H1 (cell line): ENCODE measurements at regions not wholly inside any gene's neighbourhood (a gene's known extent, or its start where the extent isn't known, plus 50 kb on each side); places are given as distances from the start of the nearest gene placed in this dataset.

Source experiments
- HDAC6 ChIP-seq: IDR thresholded peaks from one replicate; pipeline ENCODE4 v1.7.1; 2012; ENCODE audit warnings: low read depth, mild to moderate bottlenecking, inconsistent platforms, low read length, moderate library complexity
- JUN ChIP-seq: IDR thresholded peaks from 2 replicates; pipeline ENCODE4 v1.6.1; 2011; ENCODE audit warnings: low read depth, mild to moderate bottlenecking, improper control_type of control experiment, low read length
- KDM4A ChIP-seq: IDR thresholded peaks from one replicate; pipeline ENCODE4 v1.7.1; 2012; ENCODE audit warnings: low read depth, mild to moderate bottlenecking, moderate library complexity, low read length, inconsistent platforms; ENCODE audit not compliant: severe bottlenecking
- POLR2A ChIP-seq, 2 experiments: IDR thresholded peaks; 1 replicate in 1 of 2; 2 replicates in 1 of 2; pipeline ENCODE4 v1.6.1; 2011; ENCODE audit warnings: low read depth in 2 of 2, low read length in 2 of 2, mild to moderate bottlenecking in 2 of 2; ENCODE audit errors: control extremely low read depth in 1 of 2
- RBBP5 ChIP-seq: IDR thresholded peaks from 2 replicates; pipeline ENCODE4 v1.7.1; 2012; ENCODE audit warnings: low read depth, mild to moderate bottlenecking, inconsistent platforms, low read length, moderate library complexity, borderline replicate concordance
- SRF ChIP-seq: IDR thresholded peaks from 2 replicates; pipeline ENCODE4 v1.6.1; 2011; ENCODE audit warnings: mild to moderate bottlenecking, low read depth, low read length, moderate library complexity
- ZNF274 ChIP-seq: IDR thresholded peaks from 2 replicates; pipeline ENCODE4 v1.7.0; 2012; ENCODE audit warnings: low read length, borderline replicate concordance; ENCODE audit errors: extremely low read depth
- TF ChIP-seq, protein P1 (sequence below): fragments of 300-600 bp; sonication (generic); IDR thresholded peaks from 2 replicates; pipeline ENCODE4 v1.7.1; 2012; ENCODE audit warnings: low read length, moderate library complexity, mild to moderate bottlenecking, inconsistent platforms; ENCODE audit not compliant: insufficient replicate concordance
- TF ChIP-seq, protein P2 (sequence below), 3 experiments: IDR thresholded peaks; 1 replicate in 2 of 3; 2 replicates in 1 of 3; pipeline versions ENCODE4 v1.5.1 to v1.6.1; 2011; ENCODE audit warnings: low read length in 3 of 3, mild to moderate bottlenecking in 3 of 3, inconsistent platforms in 2 of 3, low read depth in 1 of 3, moderate library complexity in 1 of 3; ENCODE audit not compliant: insufficient read depth in 1 of 3; ENCODE audit errors: control extremely low read depth in 1 of 3
- TF ChIP-seq, protein P3 (sequence below): IDR thresholded peaks from 2 replicates; pipeline ENCODE4 v1.6.1; 2012; ENCODE audit warnings: inconsistent platforms

DNA sequence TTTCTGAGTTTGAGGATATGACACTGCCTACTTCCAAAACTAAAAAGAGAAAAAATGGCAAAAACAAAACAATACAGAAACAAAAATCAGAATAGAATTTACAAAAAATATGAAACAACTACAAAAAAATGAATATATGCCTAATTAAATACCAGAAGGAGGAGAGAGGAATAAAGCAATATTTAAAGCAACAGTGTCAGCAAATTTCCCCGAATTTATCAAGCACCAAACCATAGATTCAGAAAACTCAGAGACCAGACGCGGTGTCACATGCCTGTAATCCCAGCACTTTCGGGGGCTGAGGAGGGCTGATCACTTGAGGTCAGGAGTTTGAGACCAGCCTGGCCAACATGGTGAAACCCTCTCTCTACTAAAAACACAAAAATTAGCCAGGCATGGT is 1360.9 kb downstream of the SI start (continued):
- TF ChIP-seq, protein P1, sequence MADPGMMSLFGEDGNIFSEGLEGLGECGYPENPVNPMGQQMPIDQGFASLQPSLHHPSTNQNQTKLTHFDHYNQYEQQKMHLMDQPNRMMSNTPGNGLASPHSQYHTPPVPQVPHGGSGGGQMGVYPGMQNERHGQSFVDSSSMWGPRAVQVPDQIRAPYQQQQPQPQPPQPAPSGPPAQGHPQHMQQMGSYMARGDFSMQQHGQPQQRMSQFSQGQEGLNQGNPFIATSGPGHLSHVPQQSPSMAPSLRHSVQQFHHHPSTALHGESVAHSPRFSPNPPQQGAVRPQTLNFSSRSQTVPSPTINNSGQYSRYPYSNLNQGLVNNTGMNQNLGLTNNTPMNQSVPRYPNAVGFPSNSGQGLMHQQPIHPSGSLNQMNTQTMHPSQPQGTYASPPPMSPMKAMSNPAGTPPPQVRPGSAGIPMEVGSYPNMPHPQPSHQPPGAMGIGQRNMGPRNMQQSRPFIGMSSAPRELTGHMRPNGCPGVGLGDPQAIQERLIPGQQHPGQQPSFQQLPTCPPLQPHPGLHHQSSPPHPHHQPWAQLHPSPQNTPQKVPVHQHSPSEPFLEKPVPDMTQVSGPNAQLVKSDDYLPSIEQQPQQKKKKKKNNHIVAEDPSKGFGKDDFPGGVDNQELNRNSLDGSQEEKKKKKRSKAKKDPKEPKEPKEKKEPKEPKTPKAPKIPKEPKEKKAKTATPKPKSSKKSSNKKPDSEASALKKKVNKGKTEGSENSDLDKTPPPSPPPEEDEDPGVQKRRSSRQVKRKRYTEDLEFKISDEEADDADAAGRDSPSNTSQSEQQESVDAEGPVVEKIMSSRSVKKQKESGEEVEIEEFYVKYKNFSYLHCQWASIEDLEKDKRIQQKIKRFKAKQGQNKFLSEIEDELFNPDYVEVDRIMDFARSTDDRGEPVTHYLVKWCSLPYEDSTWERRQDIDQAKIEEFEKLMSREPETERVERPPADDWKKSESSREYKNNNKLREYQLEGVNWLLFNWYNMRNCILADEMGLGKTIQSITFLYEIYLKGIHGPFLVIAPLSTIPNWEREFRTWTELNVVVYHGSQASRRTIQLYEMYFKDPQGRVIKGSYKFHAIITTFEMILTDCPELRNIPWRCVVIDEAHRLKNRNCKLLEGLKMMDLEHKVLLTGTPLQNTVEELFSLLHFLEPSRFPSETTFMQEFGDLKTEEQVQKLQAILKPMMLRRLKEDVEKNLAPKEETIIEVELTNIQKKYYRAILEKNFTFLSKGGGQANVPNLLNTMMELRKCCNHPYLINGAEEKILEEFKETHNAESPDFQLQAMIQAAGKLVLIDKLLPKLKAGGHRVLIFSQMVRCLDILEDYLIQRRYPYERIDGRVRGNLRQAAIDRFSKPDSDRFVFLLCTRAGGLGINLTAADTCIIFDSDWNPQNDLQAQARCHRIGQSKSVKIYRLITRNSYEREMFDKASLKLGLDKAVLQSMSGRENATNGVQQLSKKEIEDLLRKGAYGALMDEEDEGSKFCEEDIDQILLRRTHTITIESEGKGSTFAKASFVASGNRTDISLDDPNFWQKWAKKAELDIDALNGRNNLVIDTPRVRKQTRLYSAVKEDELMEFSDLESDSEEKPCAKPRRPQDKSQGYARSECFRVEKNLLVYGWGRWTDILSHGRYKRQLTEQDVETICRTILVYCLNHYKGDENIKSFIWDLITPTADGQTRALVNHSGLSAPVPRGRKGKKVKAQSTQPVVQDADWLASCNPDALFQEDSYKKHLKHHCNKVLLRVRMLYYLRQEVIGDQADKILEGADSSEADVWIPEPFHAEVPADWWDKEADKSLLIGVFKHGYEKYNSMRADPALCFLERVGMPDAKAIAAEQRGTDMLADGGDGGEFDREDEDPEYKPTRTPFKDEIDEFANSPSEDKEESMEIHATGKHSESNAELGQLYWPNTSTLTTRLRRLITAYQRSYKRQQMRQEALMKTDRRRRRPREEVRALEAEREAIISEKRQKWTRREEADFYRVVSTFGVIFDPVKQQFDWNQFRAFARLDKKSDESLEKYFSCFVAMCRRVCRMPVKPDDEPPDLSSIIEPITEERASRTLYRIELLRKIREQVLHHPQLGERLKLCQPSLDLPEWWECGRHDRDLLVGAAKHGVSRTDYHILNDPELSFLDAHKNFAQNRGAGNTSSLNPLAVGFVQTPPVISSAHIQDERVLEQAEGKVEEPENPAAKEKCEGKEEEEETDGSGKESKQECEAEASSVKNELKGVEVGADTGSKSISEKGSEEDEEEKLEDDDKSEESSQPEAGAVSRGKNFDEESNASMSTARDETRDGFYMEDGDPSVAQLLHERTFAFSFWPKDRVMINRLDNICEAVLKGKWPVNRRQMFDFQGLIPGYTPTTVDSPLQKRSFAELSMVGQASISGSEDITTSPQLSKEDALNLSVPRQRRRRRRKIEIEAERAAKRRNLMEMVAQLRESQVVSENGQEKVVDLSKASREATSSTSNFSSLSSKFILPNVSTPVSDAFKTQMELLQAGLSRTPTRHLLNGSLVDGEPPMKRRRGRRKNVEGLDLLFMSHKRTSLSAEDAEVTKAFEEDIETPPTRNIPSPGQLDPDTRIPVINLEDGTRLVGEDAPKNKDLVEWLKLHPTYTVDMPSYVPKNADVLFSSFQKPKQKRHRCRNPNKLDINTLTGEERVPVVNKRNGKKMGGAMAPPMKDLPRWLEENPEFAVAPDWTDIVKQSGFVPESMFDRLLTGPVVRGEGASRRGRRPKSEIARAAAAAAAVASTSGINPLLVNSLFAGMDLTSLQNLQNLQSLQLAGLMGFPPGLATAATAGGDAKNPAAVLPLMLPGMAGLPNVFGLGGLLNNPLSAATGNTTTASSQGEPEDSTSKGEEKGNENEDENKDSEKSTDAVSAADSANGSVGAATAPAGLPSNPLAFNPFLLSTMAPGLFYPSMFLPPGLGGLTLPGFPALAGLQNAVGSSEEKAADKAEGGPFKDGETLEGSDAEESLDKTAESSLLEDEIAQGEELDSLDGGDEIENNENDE: no peak
- TF ChIP-seq SRF (no peak), ZNF274 (no peak), POLR2A (IDR thresholded peaks at IDR 0.05; ENCODE audit: control extremely low read depth in 1 of 2, low read depth in 2 of 2, low read length in 2 of 2) (no peak), HDAC6 (no peak), JUN (no peak), KDM4A (no peak), RBBP5 (no peak)
- TF ChIP-seq, protein P2, sequence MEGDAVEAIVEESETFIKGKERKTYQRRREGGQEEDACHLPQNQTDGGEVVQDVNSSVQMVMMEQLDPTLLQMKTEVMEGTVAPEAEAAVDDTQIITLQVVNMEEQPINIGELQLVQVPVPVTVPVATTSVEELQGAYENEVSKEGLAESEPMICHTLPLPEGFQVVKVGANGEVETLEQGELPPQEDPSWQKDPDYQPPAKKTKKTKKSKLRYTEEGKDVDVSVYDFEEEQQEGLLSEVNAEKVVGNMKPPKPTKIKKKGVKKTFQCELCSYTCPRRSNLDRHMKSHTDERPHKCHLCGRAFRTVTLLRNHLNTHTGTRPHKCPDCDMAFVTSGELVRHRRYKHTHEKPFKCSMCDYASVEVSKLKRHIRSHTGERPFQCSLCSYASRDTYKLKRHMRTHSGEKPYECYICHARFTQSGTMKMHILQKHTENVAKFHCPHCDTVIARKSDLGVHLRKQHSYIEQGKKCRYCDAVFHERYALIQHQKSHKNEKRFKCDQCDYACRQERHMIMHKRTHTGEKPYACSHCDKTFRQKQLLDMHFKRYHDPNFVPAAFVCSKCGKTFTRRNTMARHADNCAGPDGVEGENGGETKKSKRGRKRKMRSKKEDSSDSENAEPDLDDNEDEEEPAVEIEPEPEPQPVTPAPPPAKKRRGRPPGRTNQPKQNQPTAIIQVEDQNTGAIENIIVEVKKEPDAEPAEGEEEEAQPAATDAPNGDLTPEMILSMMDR (IDR thresholded peaks at IDR 0.05; ENCODE audit: control extremely low read depth in 1 of 3, insufficient read depth in 1 of 3, low read depth in 1 of 3, low read length in 3 of 3): no peak
- TF ChIP-seq, protein P3, sequence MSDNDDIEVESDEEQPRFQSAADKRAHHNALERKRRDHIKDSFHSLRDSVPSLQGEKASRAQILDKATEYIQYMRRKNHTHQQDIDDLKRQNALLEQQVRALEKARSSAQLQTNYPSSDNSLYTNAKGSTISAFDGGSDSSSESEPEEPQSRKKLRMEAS: no peak
